Left kidney (tissue), 1 donor: ENCODE measurements at regions not wholly inside any gene's neighbourhood (a gene's known extent, or its start where the extent isn't known, plus 50 kb on each side); places are given as distances from the start of the nearest gene placed in this dataset.
"Not testable (repeated sequence)": the region's sequence is repeated elsewhere in the genome, so short reads cannot be mapped to it uniquely, and the experiment has no call there.

Experiments used
- DNase-seq: peaks from one replicate; pipeline ENCODE4 v3.0.0-alpha.2; 2013

- no peak for DNase-seq
These were observed 96.2 kb downstream of the VCPKMT start for GRCh38 chr14:50020184-50020583.

- DNase-seq = no peak
These were observed 95.6 kb downstream of the VCPKMT start for GRCh38 chr14:50020799-50021198.

- no peak for DNase-seq
These were observed 94.9 kb downstream of the VCPKMT start for GRCh38 chr14:50021261-50022031.

GRCh38 chr14:50022661-50023060 lies 93.7 kb downstream of the VCPKMT start:
- DNase-seq = no peak

- DNase-seq = no peak
These were observed 92.5 kb downstream of the VCPKMT start for GRCh38 chr14:50023671-50024490.

- DNase-seq = no peak
These were observed 91.3 kb downstream of the VCPKMT start for GRCh38 chr14:50025073-50025472.

- no peak for DNase-seq
These were observed 90.6 kb downstream of the VCPKMT start for GRCh38 chr14:50025776-50026175.

GRCh38 chr14:50026396-50026795 lies 90.0 kb downstream of the VCPKMT start:
- DNase-seq = no peak

GRCh38 chr14:50027816-50028215 lies 88.6 kb downstream of the VCPKMT start:
- DNase-seq = no peak

GRCh38 chr14:50028458-50028857 lies 87.9 kb downstream of the VCPKMT start:
- DNase-seq = no peak

GRCh38 chr14:50030036-50030435 lies 86.3 kb downstream of the VCPKMT start:
- DNase-seq = no peak

GRCh38 chr14:50030911-50031310 lies 85.5 kb downstream of the VCPKMT start:
- DNase-seq = not testable (repeated sequence)

- DNase-seq = no peak
These were observed 84.6 kb downstream of the VCPKMT start for GRCh38 chr14:50031602-50032313.

- not testable (repeated sequence) for DNase-seq
These were observed 83.8 kb downstream of the VCPKMT start for GRCh38 chr14:50032462-50033167.

- DNase-seq = no peak
These were observed 81.2 kb downstream of the VCPKMT start for GRCh38 chr14:50035214-50035613.

GRCh38 chr14:50036211-50036610 lies 80.2 kb downstream of the VCPKMT start:
- no peak for DNase-seq

GRCh38 chr14:50036637-50037036 lies 79.7 kb downstream of the VCPKMT start:
- DNase-seq = no peak

- DNase-seq = no peak
These were observed 79.1 kb downstream of the VCPKMT start for GRCh38 chr14:50037240-50037639.

- DNase-seq = no peak
These were observed 78.5 kb downstream of the VCPKMT start for GRCh38 chr14:50037852-50038251.

- DNase-seq = no peak
These were observed 77.8 kb downstream of the VCPKMT start for GRCh38 chr14:50038398-50039119.

GRCh38 chr14:50039120-50039517 lies 77.3 kb downstream of the VCPKMT start:
- DNase-seq = no peak
